ENCODE measurements at regions not wholly inside any gene's neighbourhood (a gene's known extent, or its start where the extent isn't known, plus 50 kb on each side); places are given as distances from the start of the nearest gene placed in this dataset.
A peak's percentile ranks its signal among the peaks of the same experiment; 100 is the strongest.

DNA sequence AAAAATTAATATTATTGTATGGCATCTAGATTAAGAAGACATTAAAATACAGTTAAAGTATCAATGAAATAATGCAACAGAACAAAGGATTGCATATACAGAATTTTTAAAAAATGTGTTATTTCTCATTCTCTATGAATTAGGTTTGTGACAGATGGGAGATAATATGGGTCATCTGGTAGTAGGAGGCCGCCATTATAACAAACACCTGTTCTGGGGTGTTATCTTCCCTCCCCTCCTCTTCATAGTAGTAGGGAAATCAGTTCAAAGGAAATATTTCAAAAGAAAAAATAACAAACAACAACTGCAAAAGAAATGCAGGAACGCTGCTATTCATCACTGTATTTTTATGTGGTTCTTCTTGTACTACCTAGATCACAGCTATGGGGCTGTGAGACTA, 187.0 kb upstream of the ATP2B1 start:
- Mint-ChIP-seq H3K36me3 (ENCODE audit: low read depth) (no peaks in the 10 kb centered on the region), H3K27me3 (ENCODE audit: low read depth) (no peaks in the 10 kb centered on the region), H3K9me3 (peaks cover 3% of the 10 kb centered on the region), H3K4me3 (no peak overlapping the region), H3K4me1 (ENCODE audit: low read depth) (no peaks in the 10 kb centered on the region), H3K27ac (no peak overlapping the region)

DNA sequence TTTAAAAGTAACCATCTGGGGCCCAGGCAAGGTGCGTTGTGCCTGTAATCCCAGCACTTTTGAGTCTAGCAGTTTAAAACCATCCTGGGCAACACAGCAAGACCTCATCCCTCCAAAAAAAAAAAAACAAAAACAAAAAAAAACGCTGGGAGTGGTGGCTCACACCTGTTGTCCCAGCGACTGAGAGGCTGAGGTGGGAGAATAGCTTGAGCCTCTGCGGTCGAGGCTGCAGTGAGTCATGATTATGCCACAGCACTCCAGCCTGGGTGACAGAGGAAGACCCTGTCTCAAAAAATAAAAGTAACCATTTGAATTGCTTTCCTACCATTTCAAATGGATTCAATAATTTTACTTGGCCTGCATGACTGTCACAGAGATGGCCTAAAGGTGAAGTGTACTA, 186.5 kb upstream of the ATP2B1 start:
- Mint-ChIP-seq H3K4me1 (ENCODE audit: low read depth) (no peaks in the 10 kb centered on the region), H3K27me3 (ENCODE audit: low read depth) (no peaks in the 10 kb centered on the region), H3K9me3 (peaks cover 4% of the 10 kb centered on the region), H3K36me3 (ENCODE audit: low read depth) (no peaks in the 10 kb centered on the region), H3K4me3 (no peak overlapping the region), H3K27ac (no peak overlapping the region)

DNA sequence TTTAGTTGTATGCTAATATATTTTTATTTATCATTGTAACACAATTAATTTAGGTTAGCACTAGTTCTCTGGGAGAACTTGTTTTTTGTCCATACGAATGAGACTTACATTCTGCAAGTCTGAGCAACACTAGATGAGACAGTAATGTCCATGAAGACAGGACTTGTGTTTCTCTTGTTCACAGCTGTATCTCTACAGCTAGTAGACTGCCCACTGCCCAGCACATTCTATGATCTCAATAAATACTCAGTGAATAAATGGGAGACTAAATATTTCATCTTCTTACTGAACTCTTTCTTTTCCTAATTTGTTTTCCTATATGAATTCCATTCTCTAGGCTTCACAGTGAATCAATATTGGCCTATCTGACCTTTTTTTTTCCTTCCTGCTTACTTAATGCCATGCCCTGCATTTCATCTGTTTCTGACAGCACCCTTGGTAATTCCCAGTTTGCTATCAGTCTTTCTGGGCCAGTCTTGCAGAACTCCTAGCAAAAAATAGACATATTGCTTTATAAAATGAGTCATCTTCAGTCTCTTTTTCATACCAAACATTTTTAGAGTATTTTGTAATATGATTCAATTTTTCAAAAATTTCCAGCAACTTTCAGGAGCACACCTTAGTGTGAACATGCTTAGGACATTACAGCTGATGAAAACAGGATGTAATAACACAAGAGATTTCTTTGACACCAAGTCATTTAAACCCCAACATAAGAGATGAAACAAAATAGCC, 185.5 kb upstream of the ATP2B1 start:
- no peak overlapping the region for H3K4me3 Mint-ChIP-seq
- H3K27ac Mint-ChIP-seq, result no peak overlapping the region
- H3K4me1 Mint-ChIP-seq (ENCODE audit: low read depth), result no peaks in the 10 kb centered on the region
- H3K27me3 Mint-ChIP-seq (ENCODE audit: low read depth), result no peaks in the 10 kb centered on the region
- peaks cover 7% of the 10 kb centered on the region for H3K9me3 Mint-ChIP-seq
- no peaks in the 10 kb centered on the region for H3K36me3 Mint-ChIP-seq (ENCODE audit: low read depth)

DNA sequence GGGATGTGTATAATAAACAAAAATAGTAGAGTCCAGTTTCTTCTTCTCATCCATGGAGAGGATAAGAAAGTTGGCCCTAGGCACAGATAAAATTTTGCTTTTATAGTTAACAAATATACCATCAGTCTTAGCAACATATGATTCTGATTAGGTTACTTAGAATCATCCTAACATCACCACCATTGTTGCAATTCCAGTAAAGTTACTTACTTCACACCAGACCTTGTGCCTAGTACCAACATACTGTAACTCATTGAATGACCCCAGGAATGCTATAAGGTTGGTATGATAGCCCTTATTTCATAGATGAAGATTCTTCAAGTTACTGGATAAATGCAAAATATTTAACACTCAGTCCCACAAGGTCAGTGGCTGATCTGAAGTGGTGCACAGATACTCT, 183.8 kb upstream of the ATP2B1 start:
- Mint-ChIP-seq H3K27me3 (ENCODE audit: low read depth) (no peaks in the 10 kb centered on the region), H3K27ac (no peak overlapping the region), H3K4me1 (ENCODE audit: low read depth) (no peaks in the 10 kb centered on the region), H3K9me3 (peaks cover 8% of the 10 kb centered on the region), H3K36me3 (ENCODE audit: low read depth) (no peaks in the 10 kb centered on the region), H3K4me3 (no peak overlapping the region)

DNA sequence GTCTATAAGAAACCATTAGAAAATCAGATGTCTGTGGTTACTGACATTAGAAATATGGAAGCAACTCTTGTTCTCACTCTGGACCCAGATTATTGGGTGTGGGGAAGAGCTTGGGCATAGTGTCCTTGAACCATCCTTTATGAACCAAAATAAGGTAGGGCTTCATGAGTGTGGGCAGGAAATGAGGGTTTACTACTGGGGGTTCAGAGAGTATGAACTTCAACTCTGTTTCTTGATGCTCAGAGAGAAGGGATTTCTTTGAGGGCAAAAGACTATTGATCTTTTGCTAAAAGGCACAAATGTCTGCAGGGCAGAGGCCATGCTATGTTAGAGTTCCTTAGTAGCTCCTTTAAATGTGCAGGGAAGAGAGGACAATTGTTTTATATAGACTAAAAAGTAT, 183.3 kb upstream of the ATP2B1 start:
- H3K9me3 Mint-ChIP-seq, result peaks cover 8% of the 10 kb centered on the region
- H3K27me3 Mint-ChIP-seq (ENCODE audit: low read depth), result peaks cover 3% of the 10 kb centered on the region
- no peaks in the 10 kb centered on the region for H3K36me3 Mint-ChIP-seq (ENCODE audit: low read depth)
- H3K4me1 Mint-ChIP-seq (ENCODE audit: low read depth), result no peaks in the 10 kb centered on the region
- no peak overlapping the region for H3K27ac Mint-ChIP-seq
- no peak overlapping the region for H3K4me3 Mint-ChIP-seq

DNA sequence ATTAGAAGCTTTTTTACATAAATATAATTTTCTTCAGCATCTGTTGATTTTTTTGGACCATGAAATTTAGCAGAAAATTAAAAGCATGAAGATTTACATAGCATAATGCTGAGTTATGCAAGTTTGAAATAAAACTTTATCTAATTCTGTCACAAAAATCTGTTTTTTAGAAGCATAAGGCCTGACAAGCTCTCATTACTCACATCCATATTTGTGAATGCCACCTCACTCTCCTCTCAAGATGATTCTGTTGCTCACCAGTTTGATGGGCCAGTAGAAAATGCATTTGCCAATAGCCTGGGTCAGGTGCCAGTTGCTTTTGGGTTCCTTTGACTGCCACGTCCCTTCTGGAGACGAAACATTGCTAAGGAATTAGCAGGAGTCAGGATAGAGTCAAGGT, 181.5 kb upstream of the ATP2B1 start:
- Mint-ChIP-seq H3K4me1 (ENCODE audit: low read depth) (no peaks in the 10 kb centered on the region), H3K9me3 (peaks cover 8% of the 10 kb centered on the region), H3K27ac (no peak overlapping the region), H3K4me3 (no peak overlapping the region), H3K36me3 (ENCODE audit: low read depth) (no peaks in the 10 kb centered on the region), H3K27me3 (ENCODE audit: low read depth) (peaks cover 3% of the 10 kb centered on the region)

DNA sequence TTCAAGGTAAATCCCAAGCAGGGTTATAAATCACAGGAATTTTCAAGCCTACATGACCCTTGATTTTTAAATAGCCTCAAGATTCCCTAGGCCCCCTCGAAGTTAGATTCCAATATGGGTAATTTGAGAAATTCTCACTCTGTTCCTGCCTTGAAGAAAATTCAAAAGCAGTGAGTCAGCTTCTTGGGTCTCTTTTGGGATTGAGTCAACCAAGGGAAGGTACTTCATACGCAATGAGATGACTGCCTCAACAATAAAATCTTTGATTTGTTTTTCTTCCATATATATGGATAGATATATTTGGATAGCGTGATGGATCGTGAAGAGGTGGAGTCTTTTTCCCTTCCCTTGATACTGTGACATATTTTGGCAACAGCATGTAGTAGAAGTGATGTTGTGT, 180.4 kb upstream of the ATP2B1 start:
- peaks cover 8% of the 10 kb centered on the region for H3K9me3 Mint-ChIP-seq
- H3K27ac Mint-ChIP-seq, result no peak overlapping the region
- no peaks in the 10 kb centered on the region for H3K36me3 Mint-ChIP-seq (ENCODE audit: low read depth)
- peaks cover 3% of the 10 kb centered on the region for H3K27me3 Mint-ChIP-seq (ENCODE audit: low read depth)
- H3K4me1 Mint-ChIP-seq (ENCODE audit: low read depth), result no peaks in the 10 kb centered on the region
- no peak overlapping the region for H3K4me3 Mint-ChIP-seq

DNA sequence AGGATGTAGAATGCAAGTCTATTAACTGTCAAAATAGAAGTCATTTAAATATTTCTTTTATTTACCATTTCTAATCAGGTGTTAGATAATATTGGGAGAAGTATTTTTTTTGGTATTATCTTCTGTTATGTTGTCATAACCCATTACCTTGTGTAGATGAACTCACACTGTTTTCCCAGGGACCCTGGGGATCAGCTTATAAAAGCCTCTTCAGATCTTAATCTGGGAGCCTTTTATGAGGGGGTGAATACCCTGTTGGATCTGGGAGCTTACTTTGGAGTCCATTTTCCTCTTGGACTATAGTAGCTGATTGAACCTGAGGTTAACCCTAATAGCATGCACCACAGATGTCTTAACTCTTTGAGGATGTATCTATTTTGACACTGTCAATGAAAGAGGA, 176.3 kb upstream of the ATP2B1 start:
- peaks cover 3% of the 10 kb centered on the region for H3K27me3 Mint-ChIP-seq (ENCODE audit: low read depth)
- H3K4me3 Mint-ChIP-seq, result no peak overlapping the region
- H3K4me1 Mint-ChIP-seq (ENCODE audit: low read depth), result peaks cover 22% of the 10 kb centered on the region
- H3K9me3 Mint-ChIP-seq, result peaks cover 7% of the 10 kb centered on the region
- no peak overlapping the region for H3K27ac Mint-ChIP-seq
- peaks cover 8% of the 10 kb centered on the region for H3K36me3 Mint-ChIP-seq (ENCODE audit: low read depth)

DNA sequence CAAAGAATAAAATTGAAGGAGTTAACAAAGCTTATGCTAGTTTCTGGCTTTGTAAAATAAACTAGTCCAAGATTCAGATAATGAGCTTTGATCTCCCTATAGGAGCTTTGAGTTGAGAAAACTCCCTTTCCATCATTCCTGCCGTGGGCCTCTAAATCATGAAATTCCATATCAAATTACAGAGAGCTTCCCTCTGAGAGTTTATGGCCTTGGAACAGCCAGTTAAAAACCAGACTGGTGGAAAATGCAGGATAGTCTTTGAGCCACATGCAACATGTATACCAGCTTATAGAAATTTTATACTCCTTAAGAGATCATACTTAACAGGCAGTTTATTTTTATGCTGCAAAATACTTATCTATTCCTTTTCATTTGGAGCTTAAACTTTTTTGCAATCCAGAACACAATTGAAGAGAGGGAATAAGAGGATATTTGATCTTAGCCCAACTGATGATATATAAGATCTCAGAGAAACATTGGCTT, 175.8 kb upstream of the ATP2B1 start:
- peaks cover 8% of the 10 kb centered on the region for H3K36me3 Mint-ChIP-seq (ENCODE audit: low read depth)
- peaks cover 3% of the 10 kb centered on the region for H3K27me3 Mint-ChIP-seq (ENCODE audit: low read depth)
- H3K4me1 Mint-ChIP-seq (ENCODE audit: low read depth), result peaks cover 24% of the 10 kb centered on the region
- no peak overlapping the region for H3K27ac Mint-ChIP-seq
- H3K4me3 Mint-ChIP-seq, result no peak overlapping the region
- peaks cover 7% of the 10 kb centered on the region for H3K9me3 Mint-ChIP-seq

DNA sequence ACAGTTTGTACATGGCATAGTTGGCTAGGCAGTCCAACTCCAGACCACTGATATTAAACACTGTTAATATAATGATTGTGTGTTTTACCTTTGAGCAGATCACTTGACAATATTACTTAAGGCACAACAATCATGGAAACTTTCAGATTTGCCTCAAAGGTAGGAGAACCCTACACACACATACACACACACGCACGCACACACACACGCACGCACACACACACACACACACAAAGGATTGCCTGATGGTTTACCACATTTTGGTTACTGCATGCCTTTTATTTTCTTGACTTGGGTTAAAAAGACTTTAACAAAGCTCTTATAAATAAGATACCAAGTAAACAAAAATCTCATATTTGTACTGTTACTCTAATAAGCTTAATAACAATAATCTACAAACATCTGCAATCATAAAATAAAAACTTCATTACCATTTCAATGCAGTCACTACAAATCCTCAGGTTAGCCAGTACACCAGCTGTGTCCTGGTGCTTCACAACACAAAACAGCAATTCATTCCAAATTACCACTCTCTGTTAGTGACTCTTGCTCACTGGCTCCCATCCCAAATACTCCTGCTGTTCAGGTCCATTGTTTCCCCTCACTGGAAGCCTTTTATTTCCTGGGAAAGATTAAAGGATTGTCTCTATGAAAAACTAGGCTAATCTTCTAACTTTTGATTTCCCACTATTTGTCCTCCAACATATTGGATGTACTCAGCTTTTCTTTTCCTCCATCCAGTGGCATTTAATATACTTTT, 175.2 kb upstream of the ATP2B1 start:
- H3K4me1 Mint-ChIP-seq (ENCODE audit: low read depth), result peaks cover 29% of the 10 kb centered on the region
- no peak overlapping the region for H3K27ac Mint-ChIP-seq
- H3K27me3 Mint-ChIP-seq (ENCODE audit: low read depth), result peaks cover 3% of the 10 kb centered on the region
- peaks cover 8% of the 10 kb centered on the region for H3K36me3 Mint-ChIP-seq (ENCODE audit: low read depth)
- peaks cover 3% of the 10 kb centered on the region for H3K9me3 Mint-ChIP-seq
- H3K4me3 Mint-ChIP-seq, result no peak overlapping the region

DNA sequence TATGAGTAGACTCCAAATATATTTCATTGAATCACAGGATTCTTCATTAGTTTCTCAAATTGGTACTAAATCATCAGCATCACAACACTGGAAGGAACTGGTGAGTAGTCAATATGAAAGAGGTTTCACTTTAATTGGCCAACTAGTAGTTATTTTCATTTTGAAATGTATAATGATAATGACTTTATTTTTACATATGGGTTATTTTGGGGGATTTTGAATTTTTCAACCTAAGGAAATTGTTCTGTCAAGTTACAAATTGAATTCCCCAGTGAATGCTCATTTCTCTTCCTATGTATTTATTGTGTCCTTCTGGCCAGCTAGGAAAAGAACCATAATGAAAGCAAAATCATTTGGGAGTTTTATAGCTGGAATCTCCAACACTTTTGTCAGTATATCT, 174.2 kb upstream of the ATP2B1 start:
- Mint-ChIP-seq H3K4me3 (no peak overlapping the region), H3K27me3 (ENCODE audit: low read depth) (peaks cover 3% of the 10 kb centered on the region), H3K36me3 (ENCODE audit: low read depth) (peaks cover 8% of the 10 kb centered on the region), H3K4me1 (ENCODE audit: low read depth) (peaks cover 29% of the 10 kb centered on the region), H3K27ac (no peak overlapping the region), H3K9me3 (peaks cover 3% of the 10 kb centered on the region)

DNA sequence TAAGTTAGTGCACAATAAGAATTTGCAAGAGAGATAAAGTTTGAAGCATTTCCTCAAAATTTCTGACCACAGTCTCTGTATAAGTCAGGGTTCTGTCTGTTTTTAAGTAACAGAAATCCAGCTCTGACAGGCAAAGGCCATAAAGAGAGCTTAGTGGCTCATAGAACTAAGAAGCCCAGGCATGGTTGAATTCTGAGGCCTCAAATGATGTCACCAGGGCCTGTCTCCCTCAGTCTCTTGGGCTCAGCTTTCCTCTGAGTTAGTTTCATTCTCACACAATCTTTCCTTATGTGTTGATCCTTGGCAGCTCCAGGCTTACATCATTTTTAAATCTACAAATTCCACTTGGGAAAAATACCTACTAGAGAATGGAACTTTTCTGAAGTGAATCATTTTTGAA, 173.4 kb upstream of the ATP2B1 start:
- Mint-ChIP-seq H3K36me3 (ENCODE audit: low read depth) (peaks cover 8% of the 10 kb centered on the region), H3K4me3 (no peak overlapping the region), H3K27ac (peak overlapping the region; percentile 52), H3K4me1 (ENCODE audit: low read depth) (peaks cover 29% of the 10 kb centered on the region), H3K27me3 (ENCODE audit: low read depth) (peaks cover 1% of the 10 kb centered on the region), H3K9me3 (peaks cover 3% of the 10 kb centered on the region)

DNA sequence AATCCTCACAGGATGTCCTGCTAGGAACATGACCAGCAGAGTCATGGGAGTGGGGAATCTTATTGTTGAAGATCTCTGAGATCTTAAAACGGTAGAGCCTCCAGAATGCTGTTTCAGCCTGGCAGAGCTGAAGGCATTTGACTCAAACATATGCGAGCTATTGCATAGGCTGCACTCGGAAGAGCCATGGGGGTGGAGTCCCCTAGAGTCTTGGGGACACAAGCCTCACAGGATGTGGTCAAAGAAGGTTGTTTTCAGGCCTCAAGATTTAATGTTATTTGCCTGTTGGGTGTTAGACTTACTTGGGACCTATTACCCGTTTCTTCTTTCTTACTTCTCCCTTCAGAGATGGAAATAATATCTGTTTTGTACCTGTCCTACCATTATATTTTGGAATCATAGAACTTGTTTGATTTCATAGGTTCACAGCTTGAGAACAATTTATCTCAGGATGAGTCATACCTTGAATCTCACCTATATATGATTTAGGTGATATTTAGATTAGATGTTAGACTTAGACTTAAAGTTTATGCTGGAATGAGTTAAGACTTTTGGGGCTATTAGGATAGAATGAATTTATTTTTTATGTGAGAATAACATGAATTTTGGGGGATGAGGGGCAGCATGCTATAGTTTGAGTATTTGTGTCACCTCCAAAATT, 172.2 kb upstream of the ATP2B1 start:
- H3K27me3 Mint-ChIP-seq (ENCODE audit: low read depth), result no peaks in the 10 kb centered on the region
- peak overlapping the region; percentile 51 for H3K4me3 Mint-ChIP-seq
- peaks cover 29% of the 10 kb centered on the region for H3K4me1 Mint-ChIP-seq (ENCODE audit: low read depth)
- H3K27ac Mint-ChIP-seq, result peak overlapping the region; percentile 90
- peaks cover 8% of the 10 kb centered on the region for H3K36me3 Mint-ChIP-seq (ENCODE audit: low read depth)
- H3K9me3 Mint-ChIP-seq, result peaks cover 3% of the 10 kb centered on the region

DNA sequence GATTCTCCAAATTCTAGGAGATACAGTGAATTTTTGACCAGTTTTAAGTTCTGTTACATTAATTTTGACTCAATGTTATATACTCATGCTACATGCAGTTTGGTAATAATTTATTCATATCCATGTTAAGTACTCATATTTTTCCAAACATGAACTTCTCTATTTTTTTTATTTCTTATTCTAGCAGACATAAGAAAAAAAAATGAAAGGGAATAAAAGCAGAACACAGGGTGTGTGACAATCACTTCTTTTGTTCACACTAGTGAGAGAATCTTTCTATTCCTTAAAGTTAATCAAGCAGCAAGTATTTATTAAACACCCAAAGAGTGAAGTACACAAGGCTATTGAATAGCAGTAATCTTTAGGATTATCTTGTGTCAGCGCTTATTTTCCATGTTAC, 171.1 kb upstream of the ATP2B1 start:
- H3K36me3 Mint-ChIP-seq (ENCODE audit: low read depth), result peaks cover 8% of the 10 kb centered on the region
- no peak overlapping the region for H3K4me3 Mint-ChIP-seq
- H3K4me1 Mint-ChIP-seq (ENCODE audit: low read depth), result peaks cover 29% of the 10 kb centered on the region
- no peaks in the 10 kb centered on the region for H3K27me3 Mint-ChIP-seq (ENCODE audit: low read depth)
- H3K27ac Mint-ChIP-seq, result no peak overlapping the region
- peaks cover 4% of the 10 kb centered on the region for H3K9me3 Mint-ChIP-seq

DNA sequence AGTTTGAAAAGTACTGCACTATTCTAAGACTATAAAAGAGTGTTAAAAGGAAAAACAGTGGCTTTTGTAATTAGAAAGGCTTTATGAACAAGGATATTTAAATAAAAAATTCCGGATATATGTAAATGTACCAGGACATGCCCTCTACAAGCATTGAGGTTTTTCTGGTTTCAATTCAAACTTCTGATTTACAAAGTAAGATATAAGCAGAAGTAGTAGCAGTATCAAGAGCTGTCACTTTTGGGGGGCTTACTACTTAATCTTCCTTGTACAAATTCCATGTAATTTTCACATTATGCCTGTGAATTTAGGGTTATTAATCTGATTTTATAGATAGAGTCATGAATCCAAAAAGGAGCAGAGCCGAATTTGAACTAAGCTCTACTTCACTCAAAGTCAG, 170.3 kb upstream of the ATP2B1 start:
- H3K27ac Mint-ChIP-seq, result no peak overlapping the region
- peaks cover 8% of the 10 kb centered on the region for H3K36me3 Mint-ChIP-seq (ENCODE audit: low read depth)
- peaks cover 29% of the 10 kb centered on the region for H3K4me1 Mint-ChIP-seq (ENCODE audit: low read depth)
- H3K4me3 Mint-ChIP-seq, result no peak overlapping the region
- no peaks in the 10 kb centered on the region for H3K27me3 Mint-ChIP-seq (ENCODE audit: low read depth)
- H3K9me3 Mint-ChIP-seq, result peaks cover 6% of the 10 kb centered on the region

All from T-helper 1 cell treated with Interleukin-12 subunit alpha and Interleukin-12 subunit beta and Interleukin-4 antibody, amounts not matched to agents 30 μg/mL and 1 μg/mL, for 36 hours (primary cell).